ENCODE measurements at regions not wholly inside any gene's neighbourhood (a gene's known extent, or its start where the extent isn't known, plus 50 kb on each side); places are given as distances from the start of the nearest gene placed in this dataset.

- no peak for TF ChIP-seq IRF1 (CRISPR knock-in tag; IDR thresholded peaks at IDR 0.05)
- TF ChIP-seq NFE2L1 (CRISPR knock-in tag; IDR thresholded peaks at IDR 0.05): no peak
- no peak for TF ChIP-seq MLX (CRISPR knock-in tag; IDR thresholded peaks at IDR 0.05)
- no peak for TF ChIP-seq ZNF232 (CRISPR knock-in tag; IDR thresholded peaks at IDR 0.05)
- TF ChIP-seq ZBTB43 (CRISPR knock-in tag; IDR thresholded peaks at IDR 0.05): no peak
- no peak for TF ChIP-seq TP53 (CRISPR knock-in tag; IDR thresholded peaks at IDR 0.05)
- no peak for TF ChIP-seq HMGXB4 (CRISPR knock-in tag; IDR thresholded peaks at IDR 0.05)
- H3K27ac Mint-ChIP-seq: no peak overlapping the region
- no peaks in the 10 kb centered on the region for H3K4me1 Mint-ChIP-seq
- no peak for DNase-seq (ENCODE audit: low spot score)
- no peak for ATAC-seq
- CTCF ChIA-PET: no interaction called here
- POLR2A ChIA-PET: no interaction called here
- H3K27me3 Mint-ChIP-seq (ENCODE audit: low read depth): no peaks in the 10 kb centered on the region
- no peak overlapping the region for H3K4me3 Mint-ChIP-seq
- H3K9me3 Mint-ChIP-seq: peaks cover 15% of the 10 kb centered on the region
- no peaks in the 10 kb centered on the region for H3K36me3 Mint-ChIP-seq
Observed at GRCh38 chr14:84987042-84987441, 542.9 kb upstream of the FLRT2 start.

GRCh38 chr14:84988357-84988756 lies 541.6 kb upstream of the FLRT2 start:
- TF ChIP-seq NR2C2 (CRISPR knock-in tag; IDR thresholded peaks at IDR 0.05) (no peak), JUN (CRISPR knock-in tag; IDR thresholded peaks at IDR 0.05) (no peak), CDX4 (CRISPR knock-in tag; IDR thresholded peaks at IDR 0.05; ENCODE audit: borderline replicate concordance) (no peak), STAT6 (CRISPR knock-in tag; conservative IDR thresholded peaks at IDR 0.05; ENCODE audit: low read depth) (no peak), HMGA2 (CRISPR knock-in tag; IDR thresholded peaks at IDR 0.05) (no peak), MAX (CRISPR knock-in tag; IDR thresholded peaks at IDR 0.05) (no peak), AFF4 (CRISPR knock-in tag; IDR thresholded peaks at IDR 0.05; ENCODE audit: borderline replicate concordance) (no peak), ZNF423 (CRISPR knock-in tag; IDR thresholded peaks at IDR 0.05) (no peak), NFE2L1 (CRISPR knock-in tag; IDR thresholded peaks at IDR 0.05) (no peak)

More at GRCh38 chr14:84988357-84988756, 541.6 kb upstream of the FLRT2 start:
- Mint-ChIP-seq H3K27me3 (ENCODE audit: low read depth) (no peaks in the 10 kb centered on the region), H3K36me3 (no peaks in the 10 kb centered on the region), H3K27ac (no peak overlapping the region), H3K9me3 (peaks cover 14% of the 10 kb centered on the region), H3K4me3 (no peak overlapping the region), H3K4me1 (no peaks in the 10 kb centered on the region)
- ChIA-PET CTCF (no interaction called here), POLR2A (no interaction called here)
- ATAC-seq (no peak), DNase-seq (ENCODE audit: low spot score) (no peak)

Data from WTC11 (cell line).